ENCODE measurements at regions not wholly inside any gene's neighbourhood (a gene's known extent, or its start where the extent isn't known, plus 50 kb on each side); places are given as distances from the start of the nearest gene placed in this dataset.
A peak's percentile ranks its signal among the peaks of the same experiment; 100 is the strongest.
"Not testable (repeated sequence)": the region's sequence is repeated elsewhere in the genome, so short reads cannot be mapped to it uniquely, and the experiment has no call there.

- in situ Hi-C loops (cut with MboI; ENCODE audit: low sequenced_read_pairs, unreplicated experiment); DNase-seq (ENCODE audit: low spot score): not testable (repeated sequence)
These were observed 90.0 kb upstream of the ZNF195 start for GRCh38 chr11:3468963-3469362.

GRCh38 chr11:3467599-3467998 lies 88.7 kb upstream of the ZNF195 start:
- in situ Hi-C loops (cut with MboI; ENCODE audit: low sequenced_read_pairs, unreplicated experiment); DNase-seq (ENCODE audit: low spot score): not testable (repeated sequence)

DNA sequence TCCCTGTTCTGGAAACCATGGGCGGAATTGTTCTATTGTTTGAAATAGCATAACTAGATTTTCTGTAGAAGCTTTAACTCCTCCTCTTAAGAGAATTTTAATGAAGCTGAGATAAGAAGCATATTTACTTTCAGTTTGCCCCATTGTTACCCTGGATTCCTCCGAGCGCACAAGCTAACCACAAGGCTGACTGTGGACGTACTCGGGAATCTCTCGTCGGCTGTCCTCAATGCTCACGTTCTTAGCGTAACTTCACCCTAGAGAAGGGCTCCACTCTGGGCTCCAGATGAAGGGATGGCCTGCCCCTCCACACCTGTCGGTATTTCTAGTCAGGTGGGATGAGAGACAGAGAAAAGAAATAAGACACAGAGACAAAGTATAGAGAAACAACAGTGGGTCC lies 76.7 kb upstream of the ZNF195 start:
- in situ Hi-C loops (cut with MboI; ENCODE audit: low sequenced_read_pairs, unreplicated experiment); DNase-seq (ENCODE audit: low spot score): not testable (repeated sequence)

DNA sequence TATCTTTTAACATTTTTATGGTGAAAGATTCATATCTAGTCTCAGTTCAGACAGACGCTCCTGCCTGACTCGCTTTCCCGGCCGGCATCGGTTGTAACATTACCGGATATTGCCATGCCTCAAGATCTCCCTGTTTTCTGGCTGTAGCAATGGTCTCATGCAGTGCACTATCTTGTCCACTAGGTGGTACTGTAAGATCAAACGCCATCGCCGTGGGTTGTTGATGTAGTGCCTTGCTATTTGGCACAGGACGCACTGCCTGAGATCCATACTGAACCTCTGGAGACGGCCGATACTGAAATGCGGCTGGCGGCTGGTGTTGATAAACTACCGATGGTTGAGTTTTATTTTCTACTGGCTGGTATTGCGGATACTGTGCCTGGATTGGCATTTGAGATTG lies 75.9 kb upstream of the ZNF195 start:
- in situ Hi-C loops (cut with MboI; ENCODE audit: low sequenced_read_pairs, unreplicated experiment); DNase-seq (ENCODE audit: low spot score): not testable (repeated sequence)
- TF ChIP-seq, protein P1, sequence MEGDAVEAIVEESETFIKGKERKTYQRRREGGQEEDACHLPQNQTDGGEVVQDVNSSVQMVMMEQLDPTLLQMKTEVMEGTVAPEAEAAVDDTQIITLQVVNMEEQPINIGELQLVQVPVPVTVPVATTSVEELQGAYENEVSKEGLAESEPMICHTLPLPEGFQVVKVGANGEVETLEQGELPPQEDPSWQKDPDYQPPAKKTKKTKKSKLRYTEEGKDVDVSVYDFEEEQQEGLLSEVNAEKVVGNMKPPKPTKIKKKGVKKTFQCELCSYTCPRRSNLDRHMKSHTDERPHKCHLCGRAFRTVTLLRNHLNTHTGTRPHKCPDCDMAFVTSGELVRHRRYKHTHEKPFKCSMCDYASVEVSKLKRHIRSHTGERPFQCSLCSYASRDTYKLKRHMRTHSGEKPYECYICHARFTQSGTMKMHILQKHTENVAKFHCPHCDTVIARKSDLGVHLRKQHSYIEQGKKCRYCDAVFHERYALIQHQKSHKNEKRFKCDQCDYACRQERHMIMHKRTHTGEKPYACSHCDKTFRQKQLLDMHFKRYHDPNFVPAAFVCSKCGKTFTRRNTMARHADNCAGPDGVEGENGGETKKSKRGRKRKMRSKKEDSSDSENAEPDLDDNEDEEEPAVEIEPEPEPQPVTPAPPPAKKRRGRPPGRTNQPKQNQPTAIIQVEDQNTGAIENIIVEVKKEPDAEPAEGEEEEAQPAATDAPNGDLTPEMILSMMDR (IDR thresholded peaks at IDR 0.05; ENCODE audit: borderline replicate concordance, control extremely low read depth, extremely low read depth, insufficient read depth, missing control alignments) = peak; percentile 42

GRCh38 chr11:3453596-3454256 lies 74.8 kb upstream of the ZNF195 start:
- in situ Hi-C loops (cut with MboI; ENCODE audit: low sequenced_read_pairs, unreplicated experiment) = not testable (repeated sequence)

GRCh38 chr11:3450822-3451221 lies 71.9 kb upstream of the ZNF195 start:
- DNase-seq (ENCODE audit: low spot score); in situ Hi-C loops (cut with MboI; ENCODE audit: low sequenced_read_pairs, unreplicated experiment): not testable (repeated sequence)

More at GRCh38 chr11:3453596-3454256, 74.8 kb upstream of the ZNF195 start:
- not testable (repeated sequence) for DNase-seq (ENCODE audit: low spot score)

GRCh38 chr11:3445535-3445934 lies 66.6 kb upstream of the ZNF195 start:
- DNase-seq (ENCODE audit: low spot score); in situ Hi-C loops (cut with MboI; ENCODE audit: low sequenced_read_pairs, unreplicated experiment): not testable (repeated sequence)

DNA sequence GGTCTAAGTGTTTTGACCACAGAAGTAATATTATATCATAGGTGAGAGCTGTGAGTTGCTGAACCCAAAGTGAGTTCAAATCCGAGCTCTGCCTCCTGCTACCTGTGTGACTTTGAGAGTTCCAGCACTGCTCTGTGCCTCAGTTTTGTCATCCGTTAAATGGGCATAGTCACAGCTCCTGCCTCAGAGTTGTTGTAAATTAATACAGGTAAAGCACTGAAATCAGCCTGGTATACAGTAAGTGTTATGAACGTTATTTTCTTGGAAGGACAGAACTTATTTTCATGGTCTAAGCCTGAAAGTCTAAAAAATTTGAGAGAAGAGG lies 65.4 kb upstream of the ZNF195 start:
- DNase-seq (ENCODE audit: low spot score); in situ Hi-C loops (cut with MboI; ENCODE audit: low sequenced_read_pairs, unreplicated experiment): not testable (repeated sequence)

DNA sequence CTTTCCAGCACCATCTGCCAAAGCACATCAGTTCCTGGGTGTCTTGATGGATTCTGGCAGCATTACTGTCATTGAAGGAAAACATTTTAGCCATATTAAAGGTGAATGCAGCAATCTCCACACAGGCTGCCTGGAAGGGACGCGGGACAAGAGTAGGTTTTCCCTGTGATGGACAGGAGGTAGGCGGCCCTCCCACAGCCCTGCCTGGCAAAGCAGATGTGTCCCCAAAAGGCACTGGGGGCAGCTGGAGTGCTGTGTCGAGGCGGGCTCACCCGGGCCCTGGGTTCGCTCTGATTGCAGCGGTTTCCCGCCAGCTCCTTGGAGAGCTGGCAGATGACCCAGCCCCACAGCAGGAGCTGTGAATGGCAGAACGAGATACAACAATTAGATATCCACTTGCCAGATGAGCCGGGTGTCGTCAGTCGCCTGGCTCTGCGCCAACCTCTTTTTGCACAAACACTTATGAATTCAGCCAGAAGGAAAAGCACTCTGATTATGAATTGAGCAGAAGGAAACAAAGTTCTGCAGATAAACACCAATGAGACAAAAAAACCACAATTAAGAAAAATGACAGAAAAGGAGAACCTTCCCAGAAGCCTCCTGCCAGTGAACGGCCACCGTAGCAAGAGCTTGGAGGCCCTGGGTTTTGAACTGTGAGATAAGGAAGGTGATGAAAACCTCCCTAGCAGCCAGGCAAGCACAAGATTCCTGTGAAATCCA lies 64.9 kb upstream of the ZNF195 start:
- in situ Hi-C loops (cut with MboI; ENCODE audit: low sequenced_read_pairs, unreplicated experiment); DNase-seq (ENCODE audit: low spot score): not testable (repeated sequence)

DNA sequence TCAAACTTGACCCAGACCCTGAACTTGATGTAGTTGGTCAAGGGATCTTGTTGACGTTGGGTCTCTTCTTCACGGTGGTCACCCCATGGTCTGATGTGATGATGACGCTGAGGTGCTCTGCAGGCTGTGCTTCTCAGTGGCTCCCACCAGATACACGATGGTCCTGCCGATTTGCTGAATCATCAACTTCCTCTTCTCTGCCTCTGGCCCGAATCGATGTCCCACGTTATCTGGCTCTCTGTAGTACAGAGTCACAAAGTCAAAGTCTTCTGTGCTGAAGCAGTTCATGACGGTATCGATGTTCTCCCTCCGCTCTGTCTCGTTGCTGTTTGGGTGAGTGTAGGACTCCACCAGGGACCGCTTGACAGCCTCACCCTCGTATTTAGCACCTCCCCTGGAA lies 58.5 kb upstream of the ZNF195 start:
- DNase-seq (ENCODE audit: low spot score) = not testable (repeated sequence)

GRCh38 chr11:3434976-3435375 lies 56.0 kb upstream of the ZNF195 start:
- in situ Hi-C loops (cut with MboI; ENCODE audit: low sequenced_read_pairs, unreplicated experiment) = no loop called here
- TF ChIP-seq, protein P1 (IDR thresholded peaks at IDR 0.05; ENCODE audit: borderline replicate concordance, control extremely low read depth, extremely low read depth, insufficient read depth, missing control alignments) = no peak
- no peak for DNase-seq (ENCODE audit: low spot score)

More for the DNA sequence above, 58.5 kb upstream of the ZNF195 start:
- in situ Hi-C loops (cut with MboI; ENCODE audit: low sequenced_read_pairs, unreplicated experiment) = not testable (repeated sequence)

DNA sequence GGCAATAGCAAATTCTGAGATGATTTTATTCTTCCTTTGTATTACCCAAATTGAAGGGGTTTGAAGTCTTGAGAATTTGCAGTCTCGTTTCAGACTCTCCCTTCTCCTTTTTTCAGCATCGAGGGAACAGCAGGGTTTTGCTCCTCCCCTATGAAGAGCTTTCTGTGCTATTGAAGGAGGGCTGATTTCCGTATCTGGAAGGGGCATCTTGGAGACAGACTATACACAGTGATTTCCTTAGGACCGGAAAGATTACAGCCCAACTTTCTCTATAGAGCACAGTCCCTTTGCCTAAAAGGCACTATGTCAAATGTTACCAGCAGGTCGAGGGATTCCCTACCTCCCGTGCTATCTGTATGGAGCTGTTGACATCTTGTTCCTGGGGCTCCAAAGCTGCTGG lies 50.2 kb upstream of the ZNF195 start:
- DNase-seq (ENCODE audit: low spot score); in situ Hi-C loops (cut with MboI; ENCODE audit: low sequenced_read_pairs, unreplicated experiment): not testable (repeated sequence)
